Stomach smooth muscle (tissue), 2 donors: ENCODE measurements at regions not wholly inside any gene's neighbourhood (a gene's known extent, or its start where the extent isn't known, plus 50 kb on each side); places are given as distances from the start of the nearest gene placed in this dataset.

Source experiments
- H3K27ac ChIP-seq: one replicate; pipeline ENCODE4 v1.7.0; 2013; ENCODE audit warnings: mild to moderate bottlenecking, low read length, inconsistent platforms
- H3K27me3 ChIP-seq, 2 donors: one replicate each; pipeline ENCODE4 v1.7.0; 2013; ENCODE audit warnings: low read length in 2 of 2; ENCODE audit not compliant: insufficient read depth in 2 of 2, control insufficient read depth in 1 of 2
- H3K36me3 ChIP-seq, 2 donors: one replicate each; pipeline ENCODE4 v1.7.0; 2013; ENCODE audit warnings: low read length in 2 of 2; ENCODE audit not compliant: control insufficient read depth in 2 of 2, insufficient read depth in 2 of 2
- H3K4me1 ChIP-seq: one replicate; pipeline ENCODE4 v1.7.0; 2013; ENCODE audit warnings: low read length; ENCODE audit not compliant: control insufficient read depth, insufficient read depth
- H3K4me3 ChIP-seq, 2 donors: one replicate each; pipeline ENCODE4 v1.7.0; 2013; ENCODE audit warnings: low read length in 2 of 2
- H3K9ac ChIP-seq, 2 donors: one replicate each; pipeline ENCODE4 v1.7.0; 2013; ENCODE audit warnings: low read length in 2 of 2, mild to moderate bottlenecking in 1 of 2
- H3K9me3 ChIP-seq, 2 donors: one replicate each; pipeline ENCODE4 v1.7.0; 2013; ENCODE audit warnings: low read length in 2 of 2; ENCODE audit not compliant: control insufficient read depth in 2 of 2
- donor health status: healthy.
- donor health status: Pancreatic carcinoma.

DNA sequence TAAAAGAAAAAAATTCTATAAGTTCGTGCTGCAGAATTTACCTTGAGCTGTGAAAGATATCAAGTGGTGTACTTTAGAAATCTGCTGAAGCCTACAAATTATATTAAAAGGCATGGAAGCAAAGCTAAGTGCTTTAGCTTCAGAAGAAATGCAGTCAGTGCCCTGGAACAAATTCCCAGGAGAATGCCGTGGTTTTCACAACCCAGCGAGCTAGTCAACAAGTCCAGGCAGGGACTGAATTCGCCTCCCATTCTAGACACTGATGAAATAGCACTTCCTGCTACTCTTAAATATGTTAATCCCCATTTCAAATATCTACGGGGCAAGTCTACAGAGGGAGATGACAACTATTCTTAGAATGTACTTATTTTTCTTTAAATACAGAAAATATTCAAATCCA lies 326.4 kb upstream of the IGF1R start:
- H3K4me3 ChIP-seq: no peak overlapping the region
- H3K9me3 ChIP-seq: no peaks in the 10 kb centered on the region
- H3K27me3 ChIP-seq: no peaks in the 10 kb centered on the region
- no peaks in the 10 kb centered on the region for H3K36me3 ChIP-seq
- no peak overlapping the region for H3K27ac ChIP-seq
- H3K9ac ChIP-seq: no peak overlapping the region
- H3K4me1 ChIP-seq: no peaks in the 10 kb centered on the region

DNA sequence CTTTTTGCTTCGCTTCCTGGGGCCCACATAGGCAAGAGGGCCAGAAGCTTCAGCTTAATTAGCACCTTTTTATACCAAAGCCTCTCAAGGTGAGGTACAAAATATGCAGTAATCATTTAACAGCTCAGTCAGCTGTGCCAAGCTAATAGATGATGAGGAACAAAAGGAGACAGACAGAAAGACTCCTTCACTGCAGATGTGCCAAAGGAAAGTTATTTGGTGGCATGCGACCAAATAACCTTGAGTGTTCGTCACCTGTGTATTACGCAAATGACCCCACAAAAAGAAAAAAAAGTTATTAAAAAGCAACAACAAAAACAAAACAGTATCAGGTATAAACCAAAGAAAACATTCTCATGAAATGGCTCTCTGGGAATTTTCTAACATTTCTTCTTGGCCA lies 325.8 kb upstream of the IGF1R start:
- Histone ChIP-seq H3K4me1 (no peaks in the 10 kb centered on the region), H3K9me3 (no peaks in the 10 kb centered on the region), H3K27me3 (no peaks in the 10 kb centered on the region), H3K27ac (no peak overlapping the region), H3K36me3 (no peaks in the 10 kb centered on the region), H3K9ac (no peak overlapping the region), H3K4me3 (no peak overlapping the region)

DNA sequence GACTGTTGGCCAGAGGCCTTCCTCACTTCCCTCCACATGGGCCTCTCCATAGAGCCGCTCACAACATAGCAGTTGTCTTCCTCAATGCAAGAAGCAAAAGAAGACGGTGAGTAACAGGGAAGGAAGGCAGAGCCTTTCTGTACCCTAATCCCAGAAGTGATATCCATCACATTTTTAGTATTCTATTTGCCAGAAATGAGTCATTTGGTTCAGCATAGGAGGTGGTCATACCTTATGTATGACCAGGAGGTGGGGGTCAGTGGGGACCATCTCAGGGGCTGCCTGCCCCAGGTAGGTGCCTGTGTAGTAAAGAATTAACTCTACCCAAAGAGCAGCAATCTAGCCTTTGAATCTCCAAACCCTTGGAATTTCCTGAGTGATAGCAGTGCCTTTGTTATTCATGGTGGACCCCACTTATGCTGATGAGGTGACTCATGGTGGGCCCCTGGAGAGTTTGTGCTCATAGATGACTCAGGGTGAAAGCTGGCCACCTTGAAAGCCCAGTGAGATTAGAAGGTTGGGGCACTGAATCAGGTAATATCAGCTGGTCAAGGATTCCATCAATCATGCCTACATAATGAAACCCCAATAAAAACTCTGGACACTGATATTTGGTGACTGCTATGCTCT lies 323.9 kb upstream of the IGF1R start:
- no peaks in the 10 kb centered on the region for H3K4me1 ChIP-seq
- no peaks in the 10 kb centered on the region for H3K36me3 ChIP-seq

DNA sequence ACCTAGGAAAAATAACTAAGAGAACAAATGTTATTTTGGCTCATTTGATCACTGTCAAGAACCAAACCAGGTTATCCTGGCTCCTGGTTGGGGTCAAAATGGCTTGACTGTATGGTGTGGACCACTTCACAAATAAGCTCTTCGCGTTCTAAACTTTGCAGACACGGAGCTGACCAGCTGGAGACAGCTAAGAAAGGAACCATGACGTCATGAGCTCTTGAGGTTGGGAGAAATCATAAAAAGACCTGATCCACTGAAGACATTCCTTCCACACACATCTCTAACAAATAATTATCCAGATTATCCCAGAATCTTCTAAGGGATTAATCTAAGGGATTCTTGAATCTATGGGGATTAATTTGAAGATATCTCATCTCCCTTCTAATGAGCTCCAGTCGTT lies 321.5 kb upstream of the IGF1R start:
- no peaks in the 10 kb centered on the region for H3K27me3 ChIP-seq
- H3K9me3 ChIP-seq: no peaks in the 10 kb centered on the region
- no peak overlapping the region for H3K4me3 ChIP-seq
- H3K27ac ChIP-seq: no peak overlapping the region
- H3K4me1 ChIP-seq: peaks cover 6% of the 10 kb centered on the region
- no peaks in the 10 kb centered on the region for H3K36me3 ChIP-seq
- H3K9ac ChIP-seq: no peak overlapping the region

More for the DNA sequence above, 323.9 kb upstream of the IGF1R start:
- no peaks in the 10 kb centered on the region for H3K9me3 ChIP-seq
- H3K27me3 ChIP-seq: no peaks in the 10 kb centered on the region
- no peak overlapping the region for H3K27ac ChIP-seq
- H3K9ac ChIP-seq: no peak overlapping the region
- H3K4me3 ChIP-seq: no peak overlapping the region

DNA sequence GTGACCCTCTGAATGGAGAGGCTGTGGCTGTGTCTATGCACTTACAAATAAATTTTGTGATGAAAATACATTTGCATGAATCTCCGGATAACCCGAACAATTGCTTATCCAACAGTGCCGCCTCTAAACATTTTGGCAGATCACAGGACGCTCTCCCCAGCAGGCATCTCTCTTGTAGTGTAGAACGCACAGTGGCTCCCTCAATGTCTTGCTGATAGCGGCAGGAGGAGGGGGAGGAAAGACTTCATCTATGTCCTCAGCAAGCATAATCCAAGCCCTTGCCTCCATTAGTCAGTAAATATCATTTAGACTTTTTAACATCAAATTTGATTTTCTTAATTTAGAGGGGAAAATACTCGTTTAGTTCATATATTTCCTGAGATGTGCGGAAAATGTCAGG lies 318.1 kb upstream of the IGF1R start:
- H3K36me3 ChIP-seq: no peaks in the 10 kb centered on the region
- no peak overlapping the region for H3K27ac ChIP-seq
- H3K4me1 ChIP-seq: peaks cover 6% of the 10 kb centered on the region
- H3K9ac ChIP-seq: no peak overlapping the region
- H3K4me3 ChIP-seq: no peak overlapping the region
- no peaks in the 10 kb centered on the region for H3K9me3 ChIP-seq
- no peaks in the 10 kb centered on the region for H3K27me3 ChIP-seq

DNA sequence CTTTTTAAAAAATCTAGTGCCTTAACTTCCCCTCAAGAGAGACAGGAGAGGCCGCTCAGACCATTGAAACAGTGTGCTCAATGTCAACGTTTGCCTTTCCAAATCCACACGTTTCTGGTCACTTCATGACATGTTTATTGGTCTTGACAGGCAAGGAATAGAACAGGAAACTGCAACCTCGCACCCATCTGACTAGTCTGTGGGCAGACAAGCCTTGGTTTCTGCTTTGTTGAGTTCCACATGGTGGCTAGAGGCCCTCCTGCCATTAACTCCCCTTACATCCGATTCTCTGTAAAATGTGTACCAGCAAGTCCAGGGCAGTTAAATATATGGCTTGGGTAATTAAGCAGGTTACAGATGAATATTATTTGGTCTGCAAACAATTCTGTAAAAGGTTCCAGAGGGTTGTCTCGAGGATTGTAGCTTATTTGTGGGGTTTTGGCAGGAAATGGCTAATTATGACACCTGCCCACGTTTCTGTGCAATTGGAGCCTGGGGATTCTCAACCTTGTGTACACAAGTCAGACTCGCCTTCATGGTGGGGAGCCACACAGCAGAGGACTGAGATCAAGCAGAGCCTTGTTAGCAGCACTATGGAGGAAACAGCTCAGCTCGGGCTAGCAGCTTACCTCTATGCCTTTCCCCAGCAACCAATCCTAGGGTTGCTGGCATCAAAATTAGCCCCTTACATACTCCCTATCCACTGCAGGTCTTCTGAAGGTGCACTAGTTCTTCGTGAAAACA lies 317.5 kb upstream of the IGF1R start:
- Histone ChIP-seq H3K9me3 (no peaks in the 10 kb centered on the region), H3K4me1 (peaks cover 6% of the 10 kb centered on the region), H3K27me3 (no peaks in the 10 kb centered on the region), H3K36me3 (no peaks in the 10 kb centered on the region), H3K4me3 (no peak overlapping the region), H3K9ac (no peak overlapping the region), H3K27ac (no peak overlapping the region)

DNA sequence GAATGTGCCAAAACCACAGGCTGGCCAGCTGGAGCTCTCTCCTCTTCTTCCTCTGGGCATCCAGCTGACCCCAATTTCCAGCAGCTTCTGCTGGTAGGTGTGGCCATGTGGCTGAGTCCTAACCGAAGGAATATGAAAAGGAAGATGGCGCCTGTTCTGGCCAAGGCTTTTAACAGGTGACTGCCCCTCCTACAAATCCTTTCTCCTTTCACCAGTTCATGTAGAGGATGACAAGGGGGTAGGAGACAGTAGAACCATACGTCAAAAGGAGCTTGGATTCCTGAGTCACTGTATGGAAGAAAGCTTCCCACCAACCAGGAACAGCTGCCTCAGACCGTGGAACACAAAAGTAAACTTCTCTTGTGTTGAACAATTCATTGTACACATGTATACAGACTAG lies 316.7 kb upstream of the IGF1R start:
- Histone ChIP-seq H3K9me3 (no peaks in the 10 kb centered on the region), H3K4me1 (peaks cover 6% of the 10 kb centered on the region), H3K27ac (no peak overlapping the region), H3K36me3 (no peaks in the 10 kb centered on the region), H3K27me3 (no peaks in the 10 kb centered on the region), H3K4me3 (no peak overlapping the region), H3K9ac (no peak overlapping the region)

DNA sequence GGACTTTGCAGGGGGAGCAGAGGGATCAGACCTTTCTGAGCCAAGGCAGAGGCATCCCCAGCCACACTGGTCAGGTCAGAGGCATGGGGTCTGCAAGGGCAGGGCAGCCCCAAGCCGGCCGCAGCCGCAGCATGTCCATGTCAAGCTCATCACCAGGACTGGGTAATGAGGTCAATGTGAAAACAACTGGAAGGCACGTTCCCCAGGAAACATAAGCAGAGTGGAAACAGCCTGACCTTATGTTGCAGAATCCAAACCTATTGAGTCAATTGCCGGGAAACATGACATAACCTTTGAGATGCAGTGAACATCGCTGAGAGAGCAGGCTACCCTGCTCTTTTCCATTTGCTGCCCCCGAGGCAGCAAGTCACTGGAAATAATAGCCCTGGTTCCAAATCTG lies 315.1 kb upstream of the IGF1R start:
- H3K36me3 ChIP-seq: no peaks in the 10 kb centered on the region
- H3K27me3 ChIP-seq: no peaks in the 10 kb centered on the region
- no peak overlapping the region for H3K27ac ChIP-seq
- no peaks in the 10 kb centered on the region for H3K9me3 ChIP-seq
- H3K4me1 ChIP-seq: peaks cover 6% of the 10 kb centered on the region
- H3K4me3 ChIP-seq: no peak overlapping the region
- no peak overlapping the region for H3K9ac ChIP-seq

DNA sequence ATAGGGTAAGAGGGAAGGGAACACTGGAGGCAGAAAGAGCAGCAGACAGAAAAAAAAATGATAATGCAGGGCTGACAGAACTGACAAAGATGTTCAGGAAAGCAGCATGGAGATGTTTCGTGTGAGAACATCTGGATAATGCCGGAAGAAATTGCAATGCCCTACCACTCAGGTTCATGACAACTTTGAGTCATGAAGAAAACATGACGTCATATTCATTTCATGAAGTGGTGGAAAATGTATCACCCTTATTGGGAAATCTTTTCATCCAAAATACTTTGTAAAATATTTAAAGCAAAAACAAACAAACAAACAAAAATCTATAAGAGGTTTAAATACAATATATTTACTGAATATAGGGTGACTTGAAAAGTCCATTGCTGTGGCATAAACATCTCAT lies 305.4 kb upstream of the IGF1R start:
- Histone ChIP-seq H3K9ac (no peak overlapping the region), H3K9me3 (no peaks in the 10 kb centered on the region), H3K27ac (no peak overlapping the region), H3K4me3 (no peak overlapping the region), H3K27me3 (no peaks in the 10 kb centered on the region), H3K36me3 (no peaks in the 10 kb centered on the region), H3K4me1 (peaks cover 6% of the 10 kb centered on the region)

DNA sequence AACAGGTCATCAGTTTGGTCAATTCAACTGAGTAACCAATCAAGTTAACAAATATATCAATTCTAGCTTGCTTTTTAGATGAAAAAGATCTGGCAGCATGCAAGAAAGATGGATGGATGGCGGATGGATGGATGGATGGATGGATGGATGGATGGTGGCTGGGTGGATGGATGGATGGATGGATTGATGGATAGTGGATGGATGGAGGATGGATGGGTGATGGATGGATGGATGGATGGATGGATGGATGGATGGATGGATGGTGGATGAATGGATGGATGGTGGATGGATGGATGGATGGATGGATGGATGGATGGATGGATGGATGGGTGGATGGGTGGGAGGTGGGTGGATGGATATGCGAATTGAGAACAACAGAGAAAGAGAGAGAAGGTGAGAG lies 303.7 kb upstream of the IGF1R start:
- no peak overlapping the region for H3K9ac ChIP-seq
- H3K4me3 ChIP-seq: no peak overlapping the region
- H3K4me1 ChIP-seq: peaks cover 6% of the 10 kb centered on the region
- no peak overlapping the region for H3K27ac ChIP-seq
- no peaks in the 10 kb centered on the region for H3K27me3 ChIP-seq
- H3K9me3 ChIP-seq: no peaks in the 10 kb centered on the region
- no peaks in the 10 kb centered on the region for H3K36me3 ChIP-seq

DNA sequence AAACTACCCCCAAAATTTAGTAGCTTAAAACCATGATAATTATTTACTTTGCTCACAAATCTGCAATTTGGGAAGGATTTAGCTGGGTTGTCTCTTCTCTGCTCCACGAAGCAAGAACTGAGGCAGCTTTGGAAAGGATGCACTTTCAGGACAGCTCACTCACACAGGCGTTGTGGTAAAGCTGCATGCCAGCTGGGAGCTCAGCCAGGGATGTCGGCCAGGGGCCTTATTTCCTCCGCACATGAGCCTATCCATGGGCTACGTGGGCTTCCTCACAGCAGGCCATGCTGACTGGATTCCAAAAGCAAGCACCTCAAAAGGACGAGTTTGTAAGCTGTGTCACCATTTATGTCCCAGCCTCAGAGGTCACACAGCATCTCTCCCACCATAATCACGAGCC lies 301.3 kb upstream of the IGF1R start:
- H3K27ac ChIP-seq: no peak overlapping the region
- H3K9me3 ChIP-seq: peaks cover 0 to 3% of the 10 kb centered on the region in 2 donors
- peaks cover 6% of the 10 kb centered on the region for H3K4me1 ChIP-seq
- no peaks in the 10 kb centered on the region for H3K27me3 ChIP-seq
- no peak overlapping the region for H3K9ac ChIP-seq
- H3K4me3 ChIP-seq: no peak overlapping the region
- no peaks in the 10 kb centered on the region for H3K36me3 ChIP-seq
